ENCODE measurements at regions not wholly inside any gene's neighbourhood (a gene's known extent, or its start where the extent isn't known, plus 50 kb on each side); places are given as distances from the start of the nearest gene placed in this dataset.

- peaks cover 0 to 5% of the 10 kb centered on the region in 2 donors for H3K9me3 ChIP-seq (replicated peaks in 1 of 2; ENCODE audit: control insufficient read depth in 2 of 2, insufficient read depth in 1 of 2, low read depth in 1 of 2, low read length in 2 of 2)
- H3K79me1 ChIP-seq (ENCODE audit: low read depth, low read length): no peaks in the 10 kb centered on the region
- H3K4ac ChIP-seq (ENCODE audit: low read length): no peak overlapping the region
- no peaks in the 10 kb centered on the region for H3K27me3 ChIP-seq (ENCODE audit: control insufficient read depth in 3 of 3, insufficient read depth in 3 of 3, low read depth in 1 of 3, low read length in 3 of 3)
- DNase-seq (ENCODE audit: low spot score): no peak
- no peak overlapping the region for H3K4me2 ChIP-seq (ENCODE audit: insufficient read depth, low read length, poor library complexity, severe bottlenecking)
- H2BK15ac ChIP-seq (ENCODE audit: low read length): no peak overlapping the region
- H3K9ac ChIP-seq (ENCODE audit: low read depth, low read length, poor library complexity): no peak overlapping the region
- no peak overlapping the region for H3K4me3 ChIP-seq (ENCODE audit: low read length in 2 of 2)
- H2BK120ac ChIP-seq (ENCODE audit: low read depth, low read length): no peak overlapping the region
- no peak overlapping the region for H3K18ac ChIP-seq (ENCODE audit: low read length)
- H2AK5ac ChIP-seq (ENCODE audit: low read depth, low read length): no peak overlapping the region
- H2BK5ac ChIP-seq (ENCODE audit: low read length): no peak overlapping the region
- peaks cover 17 to 21% of the 10 kb centered on the region in 2 donors for H3K4me1 ChIP-seq (ENCODE audit: control insufficient read depth in 2 of 2, insufficient read depth in 1 of 2, low read depth in 1 of 2, low read length in 2 of 2)
- H3K14ac ChIP-seq (ENCODE audit: low read length): no peak overlapping the region
- no peaks in the 10 kb centered on the region for H3K36me3 ChIP-seq (replicated peaks in 1 of 2; ENCODE audit: control insufficient read depth in 2 of 2, insufficient read depth in 2 of 2, low read length in 2 of 2)
- WGBS, 2 donors (ENCODE audit: extremely low coverage in 2 of 2, insufficient read length in 2 of 2, insufficient replicate concordance in 1 of 2): no CpG with 5 or more reads among the region's 1 CpG
- no peak overlapping the region for H2AFZ ChIP-seq (ENCODE audit: low read length)
- H4K8ac ChIP-seq (ENCODE audit: low read depth, low read length): no peak overlapping the region
- peak overlapping the region; percentile 14 for H3K27ac ChIP-seq (replicated peaks; ENCODE audit: low read length)
- no peak overlapping the region for H4K91ac ChIP-seq (ENCODE audit: low read depth, low read length, poor library complexity)
- H3K23ac ChIP-seq (ENCODE audit: low read depth, low read length, poor library complexity): no peak overlapping the region
- no peak overlapping the region for H2BK12ac ChIP-seq (ENCODE audit: low read length)
Observed at GRCh38 chr3:66606126-66606525, 105.3 kb upstream of the LRIG1 start.

GRCh38 chr3:66606868-66607267 lies 106.0 kb upstream of the LRIG1 start:
- H3K4ac ChIP-seq (ENCODE audit: low read length): no peak overlapping the region
- no peak overlapping the region for H2BK15ac ChIP-seq (ENCODE audit: low read length)
- H3K4me3 ChIP-seq (ENCODE audit: low read length in 2 of 2): no peak overlapping the region
- H3K27ac ChIP-seq (replicated peaks; ENCODE audit: low read length): no peak overlapping the region
- no peak overlapping the region for H4K91ac ChIP-seq (ENCODE audit: low read depth, low read length, poor library complexity)
- no peak overlapping the region for H2BK120ac ChIP-seq (ENCODE audit: low read depth, low read length)
- no peak overlapping the region for H3K23ac ChIP-seq (ENCODE audit: low read depth, low read length, poor library complexity)
- H3K27me3 ChIP-seq (ENCODE audit: control insufficient read depth in 3 of 3, insufficient read depth in 3 of 3, low read depth in 1 of 3, low read length in 3 of 3): no peaks in the 10 kb centered on the region
- peaks cover 17 to 21% of the 10 kb centered on the region in 2 donors for H3K4me1 ChIP-seq (ENCODE audit: control insufficient read depth in 2 of 2, insufficient read depth in 1 of 2, low read depth in 1 of 2, low read length in 2 of 2)
- no peak overlapping the region for H3K18ac ChIP-seq (ENCODE audit: low read length)
- no peak overlapping the region for H2BK12ac ChIP-seq (ENCODE audit: low read length)
- no peak for DNase-seq (ENCODE audit: low spot score)
- no CpG with 5 or more reads among the region's 1 CpG for WGBS, 2 donors (ENCODE audit: extremely low coverage in 2 of 2, insufficient read length in 2 of 2, insufficient replicate concordance in 1 of 2)
- H2AFZ ChIP-seq (ENCODE audit: low read length): no peak overlapping the region
- no peaks in the 10 kb centered on the region for H3K36me3 ChIP-seq (replicated peaks in 1 of 2; ENCODE audit: control insufficient read depth in 2 of 2, insufficient read depth in 2 of 2, low read length in 2 of 2)
- no peak overlapping the region for H4K8ac ChIP-seq (ENCODE audit: low read depth, low read length)
- H3K9ac ChIP-seq (ENCODE audit: low read depth, low read length, poor library complexity): no peak overlapping the region
- H3K14ac ChIP-seq (ENCODE audit: low read length): no peak overlapping the region
- H3K4me2 ChIP-seq (ENCODE audit: insufficient read depth, low read length, poor library complexity, severe bottlenecking): no peak overlapping the region
- H3K79me1 ChIP-seq (ENCODE audit: low read depth, low read length): no peaks in the 10 kb centered on the region
- no peak overlapping the region for H2BK5ac ChIP-seq (ENCODE audit: low read length)
- peaks cover 0 to 5% of the 10 kb centered on the region in 2 donors for H3K9me3 ChIP-seq (replicated peaks in 1 of 2; ENCODE audit: control insufficient read depth in 2 of 2, insufficient read depth in 1 of 2, low read depth in 1 of 2, low read length in 2 of 2)
- H2AK5ac ChIP-seq (ENCODE audit: low read depth, low read length): no peak overlapping the region

GRCh38 chr3:66609660-66610561 lies 109.1 kb upstream of the LRIG1 start:
- Histone ChIP-seq H2BK12ac (ENCODE audit: low read length) (no peak overlapping the region), H2BK5ac (ENCODE audit: low read length) (no peak overlapping the region), H2BK120ac (ENCODE audit: low read depth, low read length) (no peak overlapping the region), H3K36me3 (replicated peaks in 1 of 2; ENCODE audit: control insufficient read depth in 2 of 2, insufficient read depth in 2 of 2, low read length in 2 of 2) (no peaks in the 10 kb centered on the region), H2BK15ac (ENCODE audit: low read length) (no peak overlapping the region), H3K27me3 (ENCODE audit: control insufficient read depth in 3 of 3, insufficient read depth in 3 of 3, low read depth in 1 of 3, low read length in 3 of 3) (no peaks in the 10 kb centered on the region), H3K4me3 (ENCODE audit: low read length in 2 of 2) (no peak overlapping the region), H3K4ac (ENCODE audit: low read length) (no peak overlapping the region), H4K91ac (ENCODE audit: low read depth, low read length, poor library complexity) (no peak overlapping the region), H3K14ac (ENCODE audit: low read length) (no peak overlapping the region), H3K9me3 (replicated peaks in 1 of 2; ENCODE audit: control insufficient read depth in 2 of 2, insufficient read depth in 1 of 2, low read depth in 1 of 2, low read length in 2 of 2) (peaks cover 0 to 5% of the 10 kb centered on the region in 2 donors), H3K4me2 (ENCODE audit: insufficient read depth, low read length, poor library complexity, severe bottlenecking) (peak overlapping the region; percentile 51), H2AK5ac (ENCODE audit: low read depth, low read length) (no peak overlapping the region), H3K18ac (ENCODE audit: low read length) (peak overlapping the region; percentile 69), H3K27ac (replicated peaks; ENCODE audit: low read length) (peak overlapping the region; percentile 90), H2AFZ (ENCODE audit: low read length) (peak overlapping the region; percentile 11), H3K4me1 (ENCODE audit: control insufficient read depth in 2 of 2, insufficient read depth in 1 of 2, low read depth in 1 of 2, low read length in 2 of 2) (peaks cover 11 to 15% of the 10 kb centered on the region in 2 donors), H3K79me1 (ENCODE audit: low read depth, low read length) (no peaks in the 10 kb centered on the region), H3K23ac (ENCODE audit: low read depth, low read length, poor library complexity) (no peak overlapping the region), H4K8ac (ENCODE audit: low read depth, low read length) (no peak overlapping the region), H3K9ac (ENCODE audit: low read depth, low read length, poor library complexity) (no peak overlapping the region)
- DNase-seq (ENCODE audit: low spot score): peak; percentile 57
- no CpG with 5 or more reads among the region's 8 CpGs for WGBS, 2 donors (ENCODE audit: extremely low coverage in 2 of 2, insufficient read length in 2 of 2, insufficient replicate concordance in 1 of 2)

- no peak overlapping the region for H3K4me3 ChIP-seq (ENCODE audit: low read length in 2 of 2)
- no peak for DNase-seq (ENCODE audit: low spot score)
- H2BK5ac ChIP-seq (ENCODE audit: low read length): no peak overlapping the region
- H2BK120ac ChIP-seq (ENCODE audit: low read depth, low read length): no peak overlapping the region
- H3K9ac ChIP-seq (ENCODE audit: low read depth, low read length, poor library complexity): no peak overlapping the region
- no peak overlapping the region for H3K14ac ChIP-seq (ENCODE audit: low read length)
- H3K18ac ChIP-seq (ENCODE audit: low read length): peak overlapping the region; percentile 15
- H3K79me1 ChIP-seq (ENCODE audit: low read depth, low read length): no peaks in the 10 kb centered on the region
- no peaks in the 10 kb centered on the region for H3K36me3 ChIP-seq (replicated peaks in 1 of 2; ENCODE audit: control insufficient read depth in 2 of 2, insufficient read depth in 2 of 2, low read length in 2 of 2)
- H3K27ac ChIP-seq (replicated peaks; ENCODE audit: low read length): peak overlapping the region; percentile 90
- no CpG with 5 or more reads among the region's 5 CpGs for WGBS, 2 donors (ENCODE audit: extremely low coverage in 2 of 2, insufficient read length in 2 of 2, insufficient replicate concordance in 1 of 2)
- H3K4ac ChIP-seq (ENCODE audit: low read length): no peak overlapping the region
- H4K8ac ChIP-seq (ENCODE audit: low read depth, low read length): no peak overlapping the region
- no peak overlapping the region for H4K91ac ChIP-seq (ENCODE audit: low read depth, low read length, poor library complexity)
- peaks cover 0 to 5% of the 10 kb centered on the region in 2 donors for H3K9me3 ChIP-seq (replicated peaks in 1 of 2; ENCODE audit: control insufficient read depth in 2 of 2, insufficient read depth in 1 of 2, low read depth in 1 of 2, low read length in 2 of 2)
- no peaks in the 10 kb centered on the region for H3K27me3 ChIP-seq (ENCODE audit: control insufficient read depth in 3 of 3, insufficient read depth in 3 of 3, low read depth in 1 of 3, low read length in 3 of 3)
- no peak overlapping the region for H3K4me2 ChIP-seq (ENCODE audit: insufficient read depth, low read length, poor library complexity, severe bottlenecking)
- peaks cover 13 to 15% of the 10 kb centered on the region in 2 donors for H3K4me1 ChIP-seq (ENCODE audit: control insufficient read depth in 2 of 2, insufficient read depth in 1 of 2, low read depth in 1 of 2, low read length in 2 of 2)
- no peak overlapping the region for H2BK15ac ChIP-seq (ENCODE audit: low read length)
- H3K23ac ChIP-seq (ENCODE audit: low read depth, low read length, poor library complexity): no peak overlapping the region
- peak overlapping the region; percentile 59 for H2BK12ac ChIP-seq (ENCODE audit: low read length)
- no peak overlapping the region for H2AK5ac ChIP-seq (ENCODE audit: low read depth, low read length)
- no peak overlapping the region for H2AFZ ChIP-seq (ENCODE audit: low read length)
Observed at GRCh38 chr3:66610562-66610909, 109.7 kb upstream of the LRIG1 start.

All from neuronal stem cell (in vitro differentiated cells).